ENCODE measurements at regions not wholly inside any gene's neighbourhood (a gene's known extent, or its start where the extent isn't known, plus 50 kb on each side); places are given as distances from the start of the nearest gene placed in this dataset.
"Not testable (repeated sequence)": the region's sequence is repeated elsewhere in the genome, so short reads cannot be mapped to it uniquely, and the experiment has no call there.

GRCh38 chr3:18216996-18217395, 208.1 kb downstream of the SATB1 start:
- no peak overlapping the region for H3K4me3 ChIP-seq (ENCODE audit: low read depth, low read length)
- TF ChIP-seq, protein P1, sequence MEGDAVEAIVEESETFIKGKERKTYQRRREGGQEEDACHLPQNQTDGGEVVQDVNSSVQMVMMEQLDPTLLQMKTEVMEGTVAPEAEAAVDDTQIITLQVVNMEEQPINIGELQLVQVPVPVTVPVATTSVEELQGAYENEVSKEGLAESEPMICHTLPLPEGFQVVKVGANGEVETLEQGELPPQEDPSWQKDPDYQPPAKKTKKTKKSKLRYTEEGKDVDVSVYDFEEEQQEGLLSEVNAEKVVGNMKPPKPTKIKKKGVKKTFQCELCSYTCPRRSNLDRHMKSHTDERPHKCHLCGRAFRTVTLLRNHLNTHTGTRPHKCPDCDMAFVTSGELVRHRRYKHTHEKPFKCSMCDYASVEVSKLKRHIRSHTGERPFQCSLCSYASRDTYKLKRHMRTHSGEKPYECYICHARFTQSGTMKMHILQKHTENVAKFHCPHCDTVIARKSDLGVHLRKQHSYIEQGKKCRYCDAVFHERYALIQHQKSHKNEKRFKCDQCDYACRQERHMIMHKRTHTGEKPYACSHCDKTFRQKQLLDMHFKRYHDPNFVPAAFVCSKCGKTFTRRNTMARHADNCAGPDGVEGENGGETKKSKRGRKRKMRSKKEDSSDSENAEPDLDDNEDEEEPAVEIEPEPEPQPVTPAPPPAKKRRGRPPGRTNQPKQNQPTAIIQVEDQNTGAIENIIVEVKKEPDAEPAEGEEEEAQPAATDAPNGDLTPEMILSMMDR (IDR thresholded peaks at IDR 0.05; ENCODE audit: insufficient read depth, low read depth, low read length, missing control alignments), result no peak
- DNase-seq (ENCODE audit: low read depth), result no peak

DNA sequence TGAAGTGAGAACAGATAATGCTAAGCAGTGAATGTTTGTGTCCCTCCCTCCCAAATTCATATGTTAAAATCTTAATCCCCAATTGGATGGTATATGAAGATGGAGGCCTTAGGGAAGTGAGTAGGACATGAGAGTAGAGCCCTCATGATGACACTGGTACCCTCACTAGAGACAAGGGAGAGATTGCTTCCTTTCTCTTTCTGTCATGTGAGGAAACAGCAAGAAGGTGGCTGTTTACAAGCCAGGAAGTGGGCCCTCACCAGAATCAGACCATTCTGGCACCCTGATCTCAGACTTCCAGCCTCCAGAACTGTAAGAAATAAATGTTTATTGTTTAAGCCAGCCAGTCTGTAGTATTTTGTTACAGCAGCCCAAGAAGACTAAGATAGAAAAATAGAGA, 209.5 kb downstream of the SATB1 start:
- H3K4me3 ChIP-seq (ENCODE audit: low read depth, low read length), result no peak overlapping the region
- TF ChIP-seq, protein P1 (IDR thresholded peaks at IDR 0.05; ENCODE audit: insufficient read depth, low read depth, low read length, missing control alignments), result no peak
- DNase-seq (ENCODE audit: low read depth), result no peak

DNA sequence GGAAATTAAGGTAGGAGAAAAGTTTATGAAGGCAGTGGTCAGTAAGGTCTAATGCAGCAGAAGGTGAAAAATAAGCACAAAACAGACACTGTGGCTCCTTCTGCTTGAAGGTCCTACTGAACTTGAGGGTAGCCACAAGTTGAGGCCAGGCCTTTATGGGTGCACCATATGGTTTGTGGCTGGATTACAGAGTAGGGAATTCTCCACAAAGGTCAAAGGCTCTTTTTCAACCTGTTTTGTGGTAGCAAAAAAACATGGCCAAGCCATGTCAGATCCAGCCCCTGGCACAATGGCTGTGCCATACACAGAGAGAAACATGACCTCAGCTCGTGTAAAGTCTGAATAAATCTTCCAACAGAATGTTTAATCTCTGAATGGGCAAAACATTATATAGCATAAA, 214.0 kb downstream of the SATB1 start:
- TF ChIP-seq, protein P1 (IDR thresholded peaks at IDR 0.05; ENCODE audit: insufficient read depth, low read depth, low read length, missing control alignments), result no peak
- H3K4me3 ChIP-seq (ENCODE audit: low read depth, low read length), result no peak overlapping the region
- DNase-seq (ENCODE audit: low read depth), result no peak

GRCh38 chr3:18208856-18209255, 216.3 kb downstream of the SATB1 start:
- no peak for DNase-seq (ENCODE audit: low read depth)
- H3K4me3 ChIP-seq (ENCODE audit: low read depth, low read length), result no peak overlapping the region
- TF ChIP-seq, protein P1 (IDR thresholded peaks at IDR 0.05; ENCODE audit: insufficient read depth, low read depth, low read length, missing control alignments), result no peak

DNA sequence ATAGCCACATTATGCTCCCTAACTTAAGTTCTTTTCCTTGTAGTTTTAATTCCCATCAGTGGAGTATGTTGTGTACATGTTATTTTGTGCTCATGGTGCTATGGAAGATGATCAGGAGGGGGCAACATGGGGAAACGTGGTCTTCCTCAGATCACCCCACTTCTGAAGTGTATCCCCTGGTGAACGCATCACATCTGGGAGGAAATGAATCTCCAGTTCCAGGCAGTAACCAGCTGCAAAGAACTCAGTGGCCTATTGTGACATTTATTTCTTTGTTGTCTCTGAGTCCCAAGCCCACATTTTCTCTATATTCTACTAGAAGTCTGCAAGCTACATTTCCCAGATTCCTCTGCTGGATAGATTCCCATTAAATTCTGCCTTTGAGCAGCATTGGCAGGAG, 217.0 kb downstream of the SATB1 start:
- no peak overlapping the region for H3K4me3 ChIP-seq (ENCODE audit: low read depth, low read length)
- TF ChIP-seq, protein P1 (IDR thresholded peaks at IDR 0.05; ENCODE audit: insufficient read depth, low read depth, low read length, missing control alignments), result no peak
- DNase-seq (ENCODE audit: low read depth), result no peak

- TF ChIP-seq, protein P1 (IDR thresholded peaks at IDR 0.05; ENCODE audit: insufficient read depth, low read depth, low read length, missing control alignments), result no peak
- no peak for DNase-seq (ENCODE audit: low read depth)
- H3K4me3 ChIP-seq (ENCODE audit: low read depth, low read length), result no peak overlapping the region
Measured at GRCh38 chr3:18207226-18207625, 217.9 kb downstream of the SATB1 start.

- H3K4me3 ChIP-seq (ENCODE audit: low read depth, low read length); DNase-seq (ENCODE audit: low read depth): not testable (repeated sequence)
Measured at GRCh38 chr3:18205701-18206100, 219.4 kb downstream of the SATB1 start.

Measured in GM12865 (cell line).